ENCODE measurements at regions not wholly inside any gene's neighbourhood (a gene's known extent, or its start where the extent isn't known, plus 50 kb on each side); places are given as distances from the start of the nearest gene placed in this dataset.

GRCh38 chr10:44809647-44810046, 101.5 kb upstream of the TMEM72 start:
- H3K9me2 ChIP-seq (replicated peaks; ENCODE audit: insufficient read depth, low read length): no peaks in the 10 kb centered on the region
- no peaks in the 10 kb centered on the region for H3K79me2 ChIP-seq (ENCODE audit: insufficient read depth, low read length)
- TF ChIP-seq, protein P1, sequence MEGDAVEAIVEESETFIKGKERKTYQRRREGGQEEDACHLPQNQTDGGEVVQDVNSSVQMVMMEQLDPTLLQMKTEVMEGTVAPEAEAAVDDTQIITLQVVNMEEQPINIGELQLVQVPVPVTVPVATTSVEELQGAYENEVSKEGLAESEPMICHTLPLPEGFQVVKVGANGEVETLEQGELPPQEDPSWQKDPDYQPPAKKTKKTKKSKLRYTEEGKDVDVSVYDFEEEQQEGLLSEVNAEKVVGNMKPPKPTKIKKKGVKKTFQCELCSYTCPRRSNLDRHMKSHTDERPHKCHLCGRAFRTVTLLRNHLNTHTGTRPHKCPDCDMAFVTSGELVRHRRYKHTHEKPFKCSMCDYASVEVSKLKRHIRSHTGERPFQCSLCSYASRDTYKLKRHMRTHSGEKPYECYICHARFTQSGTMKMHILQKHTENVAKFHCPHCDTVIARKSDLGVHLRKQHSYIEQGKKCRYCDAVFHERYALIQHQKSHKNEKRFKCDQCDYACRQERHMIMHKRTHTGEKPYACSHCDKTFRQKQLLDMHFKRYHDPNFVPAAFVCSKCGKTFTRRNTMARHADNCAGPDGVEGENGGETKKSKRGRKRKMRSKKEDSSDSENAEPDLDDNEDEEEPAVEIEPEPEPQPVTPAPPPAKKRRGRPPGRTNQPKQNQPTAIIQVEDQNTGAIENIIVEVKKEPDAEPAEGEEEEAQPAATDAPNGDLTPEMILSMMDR (IDR thresholded peaks at IDR 0.05; ENCODE audit: insufficient read depth, low read length, poor library complexity, severe bottlenecking): no peak
- TF ChIP-seq EZH2phosphoT487 (conservative IDR thresholded peaks at IDR 0.05; ENCODE audit: low read length): no peak
- no peak overlapping the region for H3K27ac ChIP-seq (ENCODE audit: low read depth, low read length)
- H3F3A ChIP-seq (ENCODE audit: insufficient read depth): no peaks in the 10 kb centered on the region
- H3K36me3 ChIP-seq (ENCODE audit: low read length): no peaks in the 10 kb centered on the region
- no peaks in the 10 kb centered on the region for H3K27me3 ChIP-seq (ENCODE audit: low read length)
- H3K4me3 ChIP-seq (ENCODE audit: insufficient read depth, low read length, poor library complexity, severe bottlenecking): no peak overlapping the region
- H3K9me3 ChIP-seq (ENCODE audit: insufficient read depth, low read length): no peaks in the 10 kb centered on the region
- no peak overlapping the region for H2AFZ ChIP-seq (ENCODE audit: low read depth, low read length, severe bottlenecking)
- no peaks in the 10 kb centered on the region for H4K20me1 ChIP-seq (ENCODE audit: low read depth, low read length)
- H3K9ac ChIP-seq (ENCODE audit: low read length): no peak overlapping the region
- no peak overlapping the region for H3K4me2 ChIP-seq (ENCODE audit: low read depth, low read length, poor library complexity, severe bottlenecking)

GRCh38 chr10:44811072-44811471, 100.1 kb upstream of the TMEM72 start:
- no peaks in the 10 kb centered on the region for H4K20me1 ChIP-seq (ENCODE audit: low read depth, low read length)
- no peak overlapping the region for H3K4me3 ChIP-seq (ENCODE audit: insufficient read depth, low read length, poor library complexity, severe bottlenecking)
- no peak overlapping the region for H3K4me2 ChIP-seq (ENCODE audit: low read depth, low read length, poor library complexity, severe bottlenecking)
- TF ChIP-seq, protein P1 (IDR thresholded peaks at IDR 0.05; ENCODE audit: insufficient read depth, low read length, poor library complexity, severe bottlenecking): no peak
- TF ChIP-seq EZH2phosphoT487 (conservative IDR thresholded peaks at IDR 0.05; ENCODE audit: low read length): no peak
- no peaks in the 10 kb centered on the region for H3K27me3 ChIP-seq (ENCODE audit: low read length)
- no peaks in the 10 kb centered on the region for H3K9me2 ChIP-seq (replicated peaks; ENCODE audit: insufficient read depth, low read length)
- no peaks in the 10 kb centered on the region for H3K36me3 ChIP-seq (ENCODE audit: low read length)
- no peak overlapping the region for H3K27ac ChIP-seq (ENCODE audit: low read depth, low read length)
- H3K79me2 ChIP-seq (ENCODE audit: insufficient read depth, low read length): no peaks in the 10 kb centered on the region
- H3K9me3 ChIP-seq (ENCODE audit: insufficient read depth, low read length): no peaks in the 10 kb centered on the region
- no peak overlapping the region for H3K9ac ChIP-seq (ENCODE audit: low read length)
- no peak overlapping the region for H2AFZ ChIP-seq (ENCODE audit: low read depth, low read length, severe bottlenecking)
- no peaks in the 10 kb centered on the region for H3F3A ChIP-seq (ENCODE audit: insufficient read depth)

DNA sequence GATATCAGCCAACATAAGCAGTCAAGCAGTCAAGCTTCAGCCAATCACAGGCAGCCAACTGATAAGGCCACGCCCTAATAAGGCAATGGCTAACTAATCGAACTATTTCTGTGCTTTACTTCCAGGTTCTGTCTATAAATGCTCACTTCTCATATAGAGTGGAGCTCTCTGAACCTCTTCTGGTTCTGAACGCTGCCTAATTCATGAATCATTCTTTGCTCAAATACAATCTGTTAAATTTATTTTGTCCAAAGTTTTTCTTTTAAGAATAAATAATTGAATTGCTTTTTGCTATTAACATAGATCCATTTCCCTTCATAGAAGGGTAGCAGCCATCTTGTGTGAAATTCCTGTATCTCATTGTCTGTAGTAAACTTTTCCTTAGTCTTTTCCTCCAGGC, 97.9 kb upstream of the TMEM72 start:
- no peak overlapping the region for H2AFZ ChIP-seq (ENCODE audit: low read depth, low read length, severe bottlenecking)
- no peaks in the 10 kb centered on the region for H3K9me3 ChIP-seq (ENCODE audit: insufficient read depth, low read length)
- no peaks in the 10 kb centered on the region for H3K9me2 ChIP-seq (replicated peaks; ENCODE audit: insufficient read depth, low read length)
- H3K27me3 ChIP-seq (ENCODE audit: low read length): no peaks in the 10 kb centered on the region
- H3K79me2 ChIP-seq (ENCODE audit: insufficient read depth, low read length): no peaks in the 10 kb centered on the region
- no peak overlapping the region for H3K27ac ChIP-seq (ENCODE audit: low read depth, low read length)
- no peak overlapping the region for H3K4me3 ChIP-seq (ENCODE audit: insufficient read depth, low read length, poor library complexity, severe bottlenecking)
- no peak overlapping the region for H3K4me2 ChIP-seq (ENCODE audit: low read depth, low read length, poor library complexity, severe bottlenecking)
- no peak for TF ChIP-seq EZH2phosphoT487 (conservative IDR thresholded peaks at IDR 0.05; ENCODE audit: low read length)
- TF ChIP-seq, protein P1 (IDR thresholded peaks at IDR 0.05; ENCODE audit: insufficient read depth, low read length, poor library complexity, severe bottlenecking): no peak
- H3F3A ChIP-seq (ENCODE audit: insufficient read depth): no peaks in the 10 kb centered on the region
- H3K9ac ChIP-seq (ENCODE audit: low read length): no peak overlapping the region
- no peaks in the 10 kb centered on the region for H4K20me1 ChIP-seq (ENCODE audit: low read depth, low read length)
- no peaks in the 10 kb centered on the region for H3K36me3 ChIP-seq (ENCODE audit: low read length)
